NCI-H187 (cell line): ENCODE measurements at regions not wholly inside any gene's neighbourhood (a gene's known extent, or its start where the extent isn't known, plus 50 kb on each side); places are given as distances from the start of the nearest gene placed in this dataset.
"Not testable (repeated sequence)": the region's sequence is repeated elsewhere in the genome, so short reads cannot be mapped to it uniquely, and the experiment has no call there.

ENCODE experiments used
- DNase-seq, 2 experiments: peaks; one replicate each; lab custom pipeline; 2025; lab: John Stamatoyannopoulos, UW

DNA sequence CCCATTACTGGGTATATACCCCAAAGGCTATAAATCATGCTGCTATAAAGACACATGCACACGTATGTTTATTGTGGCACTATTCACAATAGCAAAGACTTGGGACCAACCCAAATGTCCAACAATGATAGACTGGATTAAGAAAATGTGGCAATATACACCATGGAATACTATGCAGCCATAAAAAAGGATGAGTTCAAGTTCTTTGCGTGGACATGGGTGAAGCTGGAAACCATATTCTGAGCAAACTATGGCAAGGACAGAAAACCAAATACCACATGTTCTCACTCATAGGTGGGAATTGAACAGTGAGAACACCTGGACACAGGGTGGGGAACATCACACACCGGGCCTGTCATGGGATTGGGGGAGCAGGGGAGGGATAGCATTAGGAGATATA, 54.4 kb upstream of the MUCL1 start:
- DNase-seq, result not testable (repeated sequence)

DNA sequence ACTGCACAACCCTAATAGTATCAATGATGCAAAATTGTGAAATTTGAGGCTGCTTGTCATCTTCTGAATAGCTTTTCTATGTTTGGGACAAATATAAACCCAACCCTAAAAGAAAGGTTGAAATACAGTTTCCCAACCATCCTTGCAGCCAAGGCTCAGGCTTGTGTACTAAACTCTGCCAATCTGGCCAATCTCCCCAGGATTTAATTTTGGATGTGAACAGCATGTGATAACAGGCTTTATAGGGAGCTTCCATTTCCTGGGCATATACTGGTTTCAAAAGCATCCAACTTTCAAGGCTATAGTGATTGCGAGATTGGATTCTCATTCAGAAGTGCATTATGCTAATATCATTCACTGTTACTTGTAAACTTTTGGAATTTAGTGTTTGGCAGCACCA, 55.7 kb upstream of the MUCL1 start:
- no peak for DNase-seq

DNA sequence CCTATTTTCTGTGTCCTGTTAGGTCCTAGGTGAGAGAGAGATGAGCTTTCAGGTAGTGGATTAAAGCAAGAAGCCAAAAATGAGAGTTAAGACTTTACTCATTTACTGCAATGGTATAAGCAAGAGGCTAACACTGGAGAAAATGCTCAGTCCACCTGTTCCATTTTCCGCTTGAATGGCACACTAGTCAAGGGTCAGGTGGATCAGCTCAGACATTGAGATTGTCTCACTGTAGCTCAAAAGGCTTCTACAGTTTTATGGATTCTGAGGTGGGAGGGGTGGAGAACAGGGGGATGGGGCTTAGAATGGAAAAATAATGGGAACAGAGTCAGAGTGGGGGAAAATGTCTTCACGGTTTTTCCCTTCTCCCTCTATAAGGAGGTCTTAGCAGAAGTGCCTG, 57.3 kb upstream of the MUCL1 start:
- DNase-seq, result no peak

DNA sequence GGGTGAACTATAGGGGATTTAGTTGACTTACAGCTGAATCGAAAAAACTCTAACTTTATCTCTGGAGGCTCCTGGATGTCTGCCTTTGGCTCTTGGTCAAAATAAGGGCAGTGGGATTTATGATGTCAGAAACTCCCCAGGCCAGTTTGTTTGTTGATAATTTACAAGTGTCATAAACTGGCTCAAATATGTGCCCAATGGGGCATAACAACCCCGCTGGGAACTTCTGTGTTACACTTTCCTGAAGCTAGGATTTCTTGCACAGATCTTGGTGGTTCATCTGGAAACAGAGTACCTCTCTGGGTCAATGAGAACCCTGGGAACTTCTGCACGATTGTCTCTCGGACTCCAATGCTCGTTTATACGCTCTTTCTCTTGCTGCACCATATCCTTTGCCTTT, 58.7 kb upstream of the MUCL1 start:
- no peak for DNase-seq

DNA sequence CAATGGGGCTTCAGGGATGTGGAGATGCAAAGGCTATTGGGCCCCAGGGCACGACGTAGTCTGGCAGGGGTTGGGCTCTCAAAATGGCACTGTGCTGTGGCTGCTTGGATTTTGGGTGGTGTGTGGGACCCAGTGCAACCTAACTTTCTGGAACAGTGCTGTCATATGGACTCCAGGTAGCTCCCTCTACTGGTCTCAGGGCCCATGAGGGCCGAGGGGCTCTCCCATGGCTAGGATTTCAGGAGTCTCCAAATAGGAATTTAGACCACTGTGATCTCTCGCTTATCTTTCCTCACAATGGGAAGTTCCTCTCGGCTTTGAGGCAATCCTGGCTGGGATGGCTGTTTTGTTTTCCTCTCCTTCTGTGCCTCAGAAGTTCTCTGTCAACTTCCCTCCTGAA, 68.2 kb upstream of the MUCL1 start:
- DNase-seq, result no peak

DNA sequence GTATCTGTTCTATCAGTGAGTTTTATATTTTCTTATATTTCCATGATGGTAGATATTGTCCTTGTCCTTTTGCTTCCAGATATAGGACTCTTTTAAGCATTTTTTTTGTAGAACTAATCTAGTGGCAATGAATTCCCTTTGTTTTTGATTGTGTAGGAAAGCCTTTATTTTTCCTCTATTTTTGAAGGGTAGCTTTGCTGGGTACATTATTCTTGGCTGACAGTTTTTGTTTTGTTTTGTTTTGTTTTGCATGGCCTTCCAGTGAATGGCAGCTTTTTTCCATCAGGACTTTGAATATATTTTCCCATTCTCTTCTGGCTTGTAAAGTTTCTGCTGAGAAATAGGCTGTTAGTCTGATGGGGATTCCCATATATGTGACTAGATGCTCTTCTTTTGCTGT, 70.2 kb upstream of the MUCL1 start:
- no peak for DNase-seq

DNA sequence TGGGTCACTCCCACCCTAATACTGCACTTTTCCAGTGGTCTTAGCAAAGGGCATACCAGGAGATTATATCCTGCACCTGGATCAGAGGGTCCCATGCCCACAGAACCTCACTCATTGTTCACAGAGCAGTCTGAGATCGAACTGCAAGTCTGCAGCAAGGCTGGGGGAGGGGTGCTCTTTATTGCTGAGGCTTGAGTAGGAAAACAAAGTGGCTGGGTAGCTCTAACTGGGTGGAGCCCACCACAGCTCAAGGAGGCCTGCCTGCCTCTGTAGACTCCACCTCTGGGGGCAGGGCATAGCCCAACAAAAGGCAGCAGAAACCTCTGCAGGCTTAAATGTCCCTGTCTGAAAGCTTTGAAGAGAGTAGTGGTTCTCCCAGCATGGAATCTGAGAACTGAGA, 77.3 kb upstream of the MUCL1 start:
- DNase-seq, result not testable (repeated sequence)

DNA sequence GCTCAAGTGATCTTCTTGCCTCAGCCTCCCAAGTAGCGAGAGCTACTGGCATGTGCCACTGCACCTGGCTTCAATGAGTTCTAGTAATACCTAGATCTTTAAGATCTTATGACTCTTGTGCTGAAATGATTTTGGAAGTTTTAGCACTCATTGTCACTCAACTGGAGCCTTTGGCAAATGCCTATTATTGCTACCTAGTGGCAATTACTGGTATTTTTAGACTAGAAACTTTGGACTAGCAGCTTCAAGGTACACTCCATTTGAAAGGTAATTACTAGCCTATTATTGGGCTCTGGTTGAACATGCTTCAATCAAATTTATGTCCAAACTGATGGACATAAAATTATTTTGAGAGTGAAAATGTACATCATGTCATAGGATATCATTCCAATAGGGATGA, 80.7 kb upstream of the MUCL1 start:
- DNase-seq, result no peak

DNA sequence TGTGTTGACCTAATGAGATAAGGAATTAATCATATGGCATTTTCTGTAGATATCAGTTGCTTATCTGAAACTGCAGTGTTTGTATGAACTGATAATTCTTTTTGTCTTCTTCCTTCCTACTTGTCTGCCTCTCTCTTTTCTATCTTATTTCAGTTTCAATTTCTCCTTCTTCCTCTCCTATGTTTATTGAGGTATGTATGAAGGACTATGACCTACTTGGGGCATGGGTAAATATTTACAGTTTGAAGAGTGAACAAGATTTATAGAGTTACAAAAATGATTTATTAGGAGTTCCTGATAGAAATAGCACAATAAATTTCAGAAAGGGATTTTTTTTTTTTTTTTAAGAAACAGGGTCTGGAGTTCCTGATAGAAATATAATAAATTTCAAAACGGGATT, 88.7 kb upstream of the MUCL1 start:
- DNase-seq, result no peak

DNA sequence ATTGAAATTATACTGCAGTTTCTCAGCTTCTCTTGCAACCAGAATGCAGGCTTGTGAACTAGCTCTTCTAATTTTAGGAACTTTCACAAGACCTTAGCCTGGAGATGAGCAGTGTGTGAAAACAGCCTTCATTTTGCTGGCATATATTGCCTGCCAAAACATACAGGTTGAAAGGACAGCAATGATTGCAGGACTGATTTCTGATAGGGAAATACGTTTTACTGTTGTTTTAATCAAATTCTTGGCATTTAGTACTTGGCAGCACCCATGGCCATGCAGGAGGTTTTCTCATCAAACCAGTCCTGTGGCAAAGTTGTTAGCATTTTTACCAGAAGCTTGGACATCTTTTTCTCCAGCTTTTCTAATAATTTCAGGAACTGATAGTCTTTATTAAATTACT, 91.9 kb upstream of the MUCL1 start:
- DNase-seq, result no peak

DNA sequence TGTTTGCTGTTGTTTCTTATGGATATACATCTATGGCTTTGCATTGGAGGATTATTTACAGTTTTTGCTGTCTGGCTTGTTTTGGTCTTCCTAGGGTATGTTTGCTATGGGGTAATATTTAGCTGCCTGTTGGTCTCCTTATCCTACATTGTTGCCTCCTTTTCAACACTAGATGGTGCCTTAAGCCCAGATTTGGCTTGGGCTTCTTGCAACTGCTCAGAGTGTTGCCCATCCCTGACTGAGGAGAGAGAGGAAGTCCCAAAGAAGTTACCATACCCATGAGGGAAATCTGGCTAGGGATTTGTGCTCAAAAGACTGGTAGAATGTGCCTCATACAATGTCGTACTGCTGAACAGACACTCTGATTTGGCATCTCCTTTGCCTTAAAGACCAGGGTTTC, 94.6 kb upstream of the MUCL1 start:
- DNase-seq, result peak in 1 of 2 experiments; percentile 26

DNA sequence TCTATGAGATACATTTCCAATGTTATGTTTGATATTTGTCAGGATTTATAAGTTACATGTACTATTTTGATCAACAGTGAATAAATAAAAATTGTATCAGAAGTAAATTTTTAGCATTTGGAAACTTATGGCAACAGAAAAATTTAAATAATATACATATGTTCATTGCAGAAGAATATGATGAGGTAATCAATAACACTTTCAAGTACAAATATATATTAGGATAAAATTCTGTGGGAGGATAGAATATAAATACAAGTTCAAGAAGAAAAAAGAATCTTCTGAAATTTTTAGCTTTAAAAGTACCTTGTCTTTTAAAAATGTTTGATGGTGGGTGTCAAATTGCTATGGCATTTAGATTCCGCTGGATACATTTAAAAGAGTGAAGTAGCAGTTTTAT, 102.8 kb upstream of the MUCL1 start:
- DNase-seq, result no peak

DNA sequence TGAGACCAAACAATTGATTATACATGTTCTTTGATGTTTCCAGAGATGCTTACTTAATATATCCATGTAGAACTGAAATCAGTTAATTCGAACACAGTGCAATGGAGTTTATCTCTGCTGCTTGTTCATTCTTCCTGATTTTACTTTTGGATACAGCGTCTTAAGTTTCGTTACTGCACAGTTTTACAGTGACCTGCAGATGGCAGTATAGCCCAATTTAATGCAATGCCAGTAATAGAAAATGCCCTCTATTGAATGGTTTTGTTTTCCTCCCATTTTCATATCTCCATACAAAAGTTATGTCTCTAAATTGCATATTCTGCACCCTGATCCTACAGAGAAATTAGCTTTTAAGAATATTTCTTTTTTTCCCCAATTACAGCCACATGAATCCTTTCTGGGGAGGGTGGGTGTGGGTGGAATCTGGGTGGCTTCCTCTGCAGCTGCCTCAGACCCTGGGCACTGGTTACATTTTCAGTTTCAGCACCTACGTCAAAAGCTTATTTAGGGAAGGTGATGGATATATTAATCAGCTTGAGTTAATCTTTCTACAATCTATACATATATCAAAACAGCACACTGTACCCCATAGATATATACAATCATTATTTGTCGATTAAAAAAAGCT, 101.1 kb upstream of the DCD start:
- DNase-seq, result peak in 1 of 2 experiments; percentile 5

DNA sequence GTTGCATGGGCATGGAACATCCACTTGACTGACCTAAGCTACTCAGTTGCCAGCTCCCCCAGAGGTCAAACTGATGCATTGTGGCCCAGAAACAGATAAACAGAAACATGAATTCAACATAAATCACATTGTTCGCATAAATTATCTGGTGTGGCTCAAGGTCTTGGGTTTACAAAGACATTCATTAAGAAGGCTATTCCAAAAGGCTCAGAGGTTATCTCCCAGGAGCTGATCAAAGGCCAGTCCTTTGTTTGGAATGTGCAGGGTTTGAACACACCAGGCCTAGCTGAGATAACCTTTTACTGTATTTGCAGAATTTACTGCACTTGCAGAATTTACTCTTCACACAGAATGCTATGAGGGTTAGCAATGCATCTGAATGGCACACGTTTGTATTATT, 96.4 kb upstream of the DCD start:
- no peak for DNase-seq

DNA sequence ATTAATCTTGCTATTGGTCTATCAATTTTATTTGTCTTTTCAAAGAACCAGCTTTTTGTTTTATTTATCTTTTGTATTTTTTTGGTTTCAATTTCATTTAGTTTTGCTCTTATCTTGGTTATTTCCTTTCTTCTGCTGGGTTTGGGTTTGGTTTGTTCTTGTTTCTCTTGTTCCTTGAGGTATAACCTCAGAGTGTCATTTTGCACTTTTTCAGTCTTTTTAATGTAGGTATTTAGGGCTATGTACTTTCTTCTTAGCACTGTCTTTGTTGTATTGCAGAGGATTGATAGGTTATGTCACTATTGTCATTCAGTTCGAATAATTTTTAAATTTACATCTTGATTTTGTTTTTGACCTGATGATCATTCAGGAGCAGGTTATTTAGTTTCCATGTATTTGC, 92.7 kb upstream of the DCD start:
- DNase-seq, result no peak

DNA sequence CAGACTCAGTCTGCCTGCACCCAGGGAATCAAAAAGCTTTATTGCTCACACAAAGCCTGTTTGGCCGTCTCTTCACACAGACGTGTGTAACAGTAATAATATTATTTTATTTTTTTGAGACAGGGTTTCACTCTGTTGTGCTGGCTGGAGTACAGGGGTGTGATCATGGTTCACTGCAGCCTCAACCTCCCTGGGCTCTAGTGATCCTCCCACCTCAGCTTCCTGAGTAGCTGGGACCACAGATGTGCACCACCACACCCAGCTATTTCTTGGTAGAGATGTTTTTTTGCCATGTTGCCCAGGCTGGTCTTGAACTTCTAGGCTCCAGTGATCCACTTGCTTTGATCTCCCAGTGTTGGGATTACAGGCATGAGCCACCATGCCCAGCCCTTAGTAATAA, 88.4 kb upstream of the DCD start:
- no peak for DNase-seq

DNA sequence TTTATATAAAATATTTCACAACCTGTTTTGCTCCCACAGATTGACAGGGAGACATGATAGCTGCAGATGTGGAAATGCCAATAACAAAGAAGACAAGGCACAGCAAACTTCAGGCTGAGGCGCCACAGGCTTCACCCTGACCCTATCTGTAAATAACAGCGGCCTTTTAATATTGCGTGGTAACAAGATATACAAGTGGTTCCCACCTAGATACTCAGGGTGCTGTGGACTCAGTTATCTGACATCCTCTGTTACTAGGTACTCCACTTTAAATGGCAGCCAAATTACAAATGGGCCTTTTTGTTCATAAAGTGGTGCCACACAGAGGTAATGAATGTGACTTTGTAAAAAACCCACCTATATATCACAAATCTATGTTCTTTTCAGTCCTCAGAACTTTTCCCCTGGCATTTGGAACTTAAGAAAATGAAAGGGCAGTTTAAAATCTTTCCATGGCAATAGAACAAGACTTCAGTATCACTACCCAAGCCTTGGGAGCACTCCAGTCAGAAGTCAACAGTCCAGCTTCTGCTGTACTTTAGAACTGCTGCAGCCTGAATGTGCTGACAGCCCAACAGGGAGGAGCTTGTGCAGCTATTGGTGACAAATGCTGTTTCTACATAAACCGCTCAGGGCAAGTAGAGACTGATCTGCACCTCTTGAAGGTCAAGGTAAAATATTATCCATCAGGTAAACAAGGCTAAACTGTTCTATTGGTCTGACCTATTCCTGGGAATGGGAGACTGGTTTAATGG, 86.2 kb upstream of the DCD start:
- no peak for DNase-seq

DNA sequence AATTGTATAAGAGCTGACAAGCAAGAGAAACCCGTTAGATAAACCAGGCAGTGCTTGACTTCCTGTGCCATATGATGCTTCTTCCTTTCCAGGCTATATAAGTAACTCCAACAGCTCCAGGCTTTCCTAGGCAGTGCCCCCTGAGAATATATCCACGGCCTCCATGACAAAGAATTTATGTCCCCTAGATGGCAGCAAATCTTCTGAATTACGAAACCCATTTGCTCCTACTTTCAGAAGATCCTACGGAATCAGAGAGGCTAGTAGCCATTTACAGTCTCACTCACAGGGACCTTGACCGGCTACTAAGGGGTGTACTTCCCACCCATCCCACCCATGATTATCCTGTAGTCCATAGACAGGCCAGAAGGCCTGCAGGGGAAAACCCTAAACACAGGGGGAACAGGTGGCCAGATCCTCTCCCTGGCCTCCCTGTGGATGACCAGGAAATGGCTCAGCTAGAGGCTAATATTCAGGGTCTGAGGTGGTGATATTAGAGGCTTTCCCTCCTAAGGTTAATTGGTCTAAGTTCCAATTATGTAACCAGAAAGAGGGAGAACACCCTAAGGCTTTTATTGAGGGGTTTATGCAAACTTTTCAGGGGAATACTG, 77.2 kb upstream of the DCD start:
- DNase-seq, result no peak

DNA sequence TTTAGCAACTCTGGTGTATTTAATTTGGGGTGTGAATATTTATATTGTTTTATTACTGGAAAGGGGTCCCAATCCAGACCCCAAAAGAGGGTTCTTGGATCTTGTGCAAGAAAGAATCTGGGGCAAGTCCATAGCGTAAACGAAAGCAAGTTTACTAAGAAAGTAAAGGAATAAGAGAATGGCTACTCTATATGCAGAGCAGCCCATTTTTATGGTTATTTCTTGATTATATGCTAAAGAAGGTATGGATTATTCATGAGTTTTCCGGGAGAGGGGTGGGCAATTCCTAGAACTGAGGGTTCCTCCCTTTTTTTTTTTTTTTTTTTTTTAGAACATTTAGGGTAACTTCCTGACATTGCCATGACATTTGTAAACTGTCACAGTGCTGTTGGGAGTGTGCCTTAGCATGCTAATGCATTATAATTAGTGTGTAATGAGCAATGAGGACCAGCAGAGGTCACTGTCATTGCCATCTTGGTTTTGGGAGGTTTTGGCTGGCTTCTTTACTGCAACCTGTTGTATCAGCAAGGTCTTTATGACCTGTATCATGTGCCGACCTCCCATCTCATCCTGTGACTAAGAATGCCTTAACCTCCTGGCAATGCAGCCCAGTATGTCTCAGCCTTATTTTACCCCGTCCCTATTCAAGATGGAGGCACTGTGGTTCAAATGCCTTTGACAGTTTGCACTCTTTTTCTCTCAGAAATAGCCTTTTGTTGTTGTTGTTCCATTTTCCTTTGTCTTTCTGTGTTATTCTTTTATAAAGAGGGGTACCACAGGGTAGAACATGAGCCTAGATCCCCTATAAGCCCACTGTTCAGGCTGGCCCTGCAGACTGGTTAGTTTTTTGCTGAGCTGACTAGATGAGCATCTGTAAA, 75.5 kb upstream of the DCD start:
- DNase-seq, result no peak

DNA sequence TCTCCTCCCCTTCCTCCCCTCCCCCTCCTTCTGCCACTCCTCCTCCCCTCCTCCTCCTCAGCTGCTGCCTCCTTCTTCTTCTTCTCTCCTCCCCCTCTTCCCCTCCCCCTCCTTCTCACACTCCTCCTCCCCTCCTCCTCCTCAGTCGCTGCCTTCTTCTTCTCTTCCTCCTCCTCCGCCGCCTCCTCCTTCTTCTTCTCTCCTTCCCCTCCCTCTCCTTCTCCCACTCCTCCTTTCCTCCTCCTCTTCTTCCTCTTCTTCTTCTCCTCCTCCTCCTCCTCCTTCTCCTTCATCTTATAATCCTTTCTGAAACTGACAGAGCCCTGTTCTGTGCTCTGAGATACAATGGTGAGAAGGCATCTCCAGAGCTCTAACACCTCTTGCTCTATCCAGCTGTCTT, 73.1 kb upstream of the DCD start:
- DNase-seq, result no peak

DNA sequence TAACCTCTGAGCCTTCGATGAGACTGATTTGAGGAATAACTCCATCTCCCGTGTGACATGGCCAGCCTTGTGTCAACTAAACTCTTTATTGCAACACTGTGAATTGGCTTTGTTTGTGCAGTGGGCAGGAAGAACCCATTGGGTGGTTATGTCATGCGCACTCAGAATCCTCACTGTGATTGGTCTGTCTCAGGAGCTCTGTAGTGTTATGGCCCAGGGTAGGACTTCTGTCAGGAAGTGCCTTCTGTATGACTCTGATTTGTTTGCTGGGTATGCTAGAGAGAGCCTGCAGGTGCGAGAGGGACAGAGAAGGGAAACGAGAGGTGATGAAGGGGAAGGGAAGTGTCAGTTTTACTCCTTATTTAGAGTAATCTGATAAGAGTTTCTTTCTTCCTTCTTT, 71.5 kb upstream of the DCD start:
- no peak for DNase-seq

DNA sequence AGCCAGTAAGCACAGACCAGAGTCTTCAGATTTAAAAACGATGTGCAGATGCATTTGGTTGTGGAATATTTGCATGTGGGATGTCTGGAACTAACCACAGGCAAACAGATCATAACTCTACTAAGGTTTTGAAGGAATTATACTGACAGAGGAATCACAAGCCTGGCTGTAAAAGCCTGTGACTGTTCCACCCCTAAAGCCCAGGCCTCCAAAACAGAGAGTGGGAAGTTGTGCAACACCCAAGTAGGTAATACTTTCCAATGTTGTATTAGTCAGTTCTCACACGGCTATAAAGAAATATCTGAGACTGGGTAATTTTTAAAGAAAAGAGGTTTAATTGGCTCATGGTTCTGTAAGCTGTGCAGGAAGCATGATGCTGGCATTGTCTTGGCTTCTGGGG, 68.1 kb upstream of the DCD start:
- no peak for DNase-seq

DNA sequence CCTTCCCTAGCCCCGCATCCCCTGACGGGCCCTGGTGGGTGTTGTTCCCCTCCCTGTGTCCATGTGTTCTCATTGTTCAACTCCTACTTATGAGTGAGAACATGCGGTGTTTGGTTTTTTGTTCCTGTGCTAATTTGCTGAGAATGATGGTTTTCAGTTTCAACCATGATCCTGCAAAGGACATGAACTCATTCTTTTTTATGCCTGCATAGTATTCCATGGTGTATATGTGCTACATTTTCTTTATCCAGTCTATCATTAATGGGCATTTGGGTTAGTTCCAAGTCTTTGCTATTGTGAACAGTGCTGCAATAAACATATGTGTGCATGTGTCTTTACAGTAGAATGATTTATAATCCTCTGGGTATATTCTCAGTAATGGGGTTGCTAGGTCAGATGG, 65.7 kb upstream of the DCD start:
- DNase-seq, result not testable (repeated sequence)
